Endothelial cell (in vitro differentiated cells): ENCODE measurements at regions not wholly inside any gene's neighbourhood (a gene's known extent, or its start where the extent isn't known, plus 50 kb on each side); places are given as distances from the start of the nearest gene placed in this dataset.

Experiments
- DNase-seq: peaks from one replicate; pipeline ENCODE4 v3.0.0; 2021; ENCODE audit warnings: low spot score
- H3K27ac Mint-ChIP-seq: one replicate; pipeline ENCODE4 v1.8.0; 2021; ENCODE audit warnings: mixed read lengths, inconsistent platforms; ENCODE audit not compliant: unreplicated experiment
- H3K27me3 Mint-ChIP-seq: one replicate; pipeline ENCODE4 v1.8.0; 2021; ENCODE audit warnings: mild to moderate bottlenecking, moderate library complexity, mixed read lengths, inconsistent platforms; ENCODE audit not compliant: unreplicated experiment
- H3K36me3 Mint-ChIP-seq: one replicate; pipeline ENCODE4 v1.8.0; 2021; ENCODE audit warnings: mild to moderate bottlenecking, low read depth, mixed read lengths, inconsistent platforms; ENCODE audit not compliant: unreplicated experiment
- H3K4me1 Mint-ChIP-seq: one replicate; pipeline ENCODE4 v1.8.0; 2021; ENCODE audit warnings: mild to moderate bottlenecking, mixed read lengths, inconsistent platforms; ENCODE audit not compliant: unreplicated experiment
- H3K4me3 Mint-ChIP-seq: one replicate; pipeline ENCODE4 v1.8.0; 2021; ENCODE audit warnings: mild to moderate bottlenecking, mixed read lengths, inconsistent platforms; ENCODE audit not compliant: unreplicated experiment
- H3K9me3 Mint-ChIP-seq: one replicate; pipeline ENCODE4 v1.8.0; 2021; ENCODE audit warnings: mixed read lengths, inconsistent platforms; ENCODE audit not compliant: unreplicated experiment
- CTCF ChIP-seq: fragments of 200-600 bp; sonication (generic); IDR thresholded peaks from one replicate; pipeline ENCODE4 v1.5.0; 2021; ENCODE audit warnings: antibody characterized with exemption; ENCODE audit not compliant: unreplicated experiment

- Mint-ChIP-seq H3K9me3 (no peaks in the 10 kb centered on the region), H3K27ac (no peak overlapping the region), H3K4me1 (no peaks in the 10 kb centered on the region), H3K27me3 (peaks cover 3% of the 10 kb centered on the region), H3K36me3 (no peaks in the 10 kb centered on the region), H3K4me3 (no peak overlapping the region)
- no peak for DNase-seq
- no peak for TF ChIP-seq CTCF
Observed at GRCh38 chr5:34447424-34447823, 208.7 kb upstream of the RAI14 start.

- Mint-ChIP-seq H3K9me3 (no peaks in the 10 kb centered on the region), H3K27me3 (peaks cover 4% of the 10 kb centered on the region), H3K4me1 (no peaks in the 10 kb centered on the region), H3K36me3 (no peaks in the 10 kb centered on the region), H3K27ac (no peak overlapping the region), H3K4me3 (no peak overlapping the region)
- no peak for DNase-seq
- TF ChIP-seq CTCF, result no peak
Observed at GRCh38 chr5:34449639-34450038, 206.5 kb upstream of the RAI14 start.

- TF ChIP-seq CTCF, result no peak
- no peak for DNase-seq
- Mint-ChIP-seq H3K27ac (peak overlapping the region; percentile 41), H3K9me3 (no peaks in the 10 kb centered on the region), H3K36me3 (no peaks in the 10 kb centered on the region), H3K27me3 (peaks cover 4% of the 10 kb centered on the region), H3K4me1 (no peaks in the 10 kb centered on the region), H3K4me3 (no peak overlapping the region)
Observed at GRCh38 chr5:34450338-34450737, 205.8 kb upstream of the RAI14 start.

DNA sequence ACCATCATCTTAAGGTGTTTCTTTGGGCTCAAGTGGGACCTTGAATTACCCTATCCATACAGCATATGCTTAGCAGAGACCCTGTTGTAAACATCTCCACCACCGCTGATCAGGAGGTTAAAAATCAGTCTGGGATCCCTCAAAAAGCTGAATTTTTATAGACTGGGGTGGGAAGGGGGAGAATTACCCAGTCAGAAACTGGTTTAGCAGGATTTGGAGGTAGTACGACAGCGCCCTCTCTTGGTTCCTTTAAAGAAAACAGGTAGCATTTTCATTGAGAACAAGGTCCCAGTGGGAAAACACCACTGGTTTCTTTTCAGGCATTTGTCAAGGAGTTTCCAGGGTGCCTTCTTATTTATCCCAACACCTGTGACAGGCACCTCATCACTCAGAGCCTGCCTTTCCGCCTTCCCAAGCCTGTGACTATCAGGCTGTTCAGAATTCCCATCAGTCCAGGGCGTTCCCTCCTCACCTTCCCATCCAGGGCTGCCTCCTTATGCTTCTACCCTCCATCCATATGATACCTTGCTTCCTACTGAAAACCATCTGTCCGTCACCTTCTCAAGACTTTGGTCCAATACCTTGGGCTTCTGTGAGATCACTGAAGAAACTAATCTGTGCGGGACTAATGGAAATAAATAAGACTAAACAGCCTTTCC lies 203.8 kb upstream of the RAI14 start:
- peak; percentile 19 for TF ChIP-seq CTCF
- no peak overlapping the region for H3K27ac Mint-ChIP-seq
- no peak for DNase-seq
- peaks cover 4% of the 10 kb centered on the region for H3K27me3 Mint-ChIP-seq
- no peak overlapping the region for H3K4me3 Mint-ChIP-seq
- no peaks in the 10 kb centered on the region for H3K36me3 Mint-ChIP-seq
- no peaks in the 10 kb centered on the region for H3K4me1 Mint-ChIP-seq
- no peaks in the 10 kb centered on the region for H3K9me3 Mint-ChIP-seq

DNA sequence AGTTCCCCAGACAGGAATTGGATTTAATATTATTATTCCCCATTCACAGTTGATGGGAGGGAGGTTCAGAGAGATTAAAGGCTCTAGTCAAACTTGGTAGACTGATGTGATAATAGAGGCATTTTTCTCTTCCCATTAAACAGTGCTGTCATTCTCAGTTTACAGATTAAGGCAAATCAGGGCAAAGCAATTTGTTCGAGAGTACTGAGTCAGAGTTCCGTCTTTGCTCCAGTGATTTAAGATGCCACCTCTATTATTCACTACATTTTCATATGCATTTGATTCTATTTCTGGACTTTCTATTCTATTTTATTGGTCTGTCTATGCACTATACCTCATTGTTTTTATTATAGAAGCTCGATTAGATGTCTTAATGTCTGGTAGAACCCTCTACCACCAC lies 201.0 kb upstream of the RAI14 start:
- H3K27ac Mint-ChIP-seq, result no peak overlapping the region
- TF ChIP-seq CTCF, result no peak
- H3K4me3 Mint-ChIP-seq, result no peak overlapping the region
- peaks cover 3% of the 10 kb centered on the region for H3K27me3 Mint-ChIP-seq
- no peaks in the 10 kb centered on the region for H3K36me3 Mint-ChIP-seq
- no peaks in the 10 kb centered on the region for H3K9me3 Mint-ChIP-seq
- DNase-seq, result no peak
- no peaks in the 10 kb centered on the region for H3K4me1 Mint-ChIP-seq
